ENCODE measurements at regions not wholly inside any gene's neighbourhood (a gene's known extent, or its start where the extent isn't known, plus 50 kb on each side); places are given as distances from the start of the nearest gene placed in this dataset.

DNA sequence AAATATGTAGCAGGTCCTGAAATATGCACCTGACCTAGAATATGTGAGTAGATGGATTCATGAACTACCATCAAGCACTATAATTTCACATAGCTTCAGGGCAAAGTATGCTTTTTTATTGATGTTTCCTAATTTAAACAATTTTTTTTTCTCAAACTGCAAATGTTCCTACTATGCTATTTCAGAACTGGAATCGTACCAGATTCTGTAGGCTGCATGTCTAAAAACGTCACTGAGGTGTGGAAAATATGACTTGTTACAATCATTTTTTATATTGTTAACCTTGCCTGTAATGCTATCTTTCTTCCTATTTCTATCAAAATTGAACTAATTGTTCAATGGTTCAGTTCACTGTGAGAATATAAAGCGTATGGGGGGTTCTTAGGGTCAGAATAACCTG lies 78.0 kb upstream of the RERGL start:
- H3K9me3 Mint-ChIP-seq (ENCODE audit: insufficient read depth) = peaks cover 7% of the 10 kb centered on the region
- no peak overlapping the region for H3K27ac Mint-ChIP-seq
- WGBS (ENCODE audit: insufficient coverage) = no CpG with 5 or more reads among the region's 3 CpGs
- no peak overlapping the region for H2AFZ ChIP-seq (ENCODE audit: insufficient read depth, low read depth, low read length, poor library complexity, severe bottlenecking)
- no peak overlapping the region for H3K4me3 ChIP-seq (ENCODE audit: control extremely low read depth in 1 of 5, extremely low read depth in 1 of 5, insufficient read depth in 1 of 5, low read depth in 2 of 5, low read length in 4 of 5)
- DNase-seq = no peak
- H3K27ac ChIP-seq (ENCODE audit: low read length in 2 of 2) = no peak overlapping the region
- ChIA-PET POLR2A (no interaction called here), CTCF (interaction anchor here (1.4 kb wide), 1 partner anchor 11 kb away, joined by 3 read pairs; no protein-coding TSS in a partner anchor)
- H3K9me3 ChIP-seq (ENCODE audit: control extremely low read depth in 1 of 3, control insufficient read depth in 2 of 3, insufficient read depth in 1 of 3, low read length in 2 of 3) = peaks cover 0 to 8% (median 5%) of the 10 kb centered on the region in 3 donors
- no peaks in the 10 kb centered on the region for H4K20me1 ChIP-seq (ENCODE audit: control insufficient read depth, insufficient read depth, low read length, poor library complexity, severe bottlenecking)
- H3K9ac ChIP-seq (ENCODE audit: low read length) = no peak overlapping the region
- intact Hi-C loops (cut with micrococcal nuclease) = no loop called here
- ATAC-seq (ENCODE audit: low read depth) = no peak
- no peaks in the 10 kb centered on the region for H3K36me3 ChIP-seq (replicated peaks in 1 of 2; ENCODE audit: control extremely low read depth in 1 of 2, control insufficient read depth in 1 of 2, extremely low read depth in 1 of 2, insufficient read depth in 2 of 2, low read length in 1 of 2)
- no peaks in the 10 kb centered on the region for H3K4me1 ChIP-seq (ENCODE audit: control insufficient read depth in 2 of 2, insufficient read depth in 2 of 2, low read length in 2 of 2)
- no peaks in the 10 kb centered on the region for H3K79me2 ChIP-seq (ENCODE audit: control insufficient read depth, insufficient read depth, low read length)
- no peaks in the 10 kb centered on the region for H3K27me3 Mint-ChIP-seq
- no peak overlapping the region for H3K4me3 Mint-ChIP-seq
- H3K27me3 ChIP-seq (replicated peaks in 1 of 4; ENCODE audit: control extremely low read depth in 1 of 4, control insufficient read depth in 3 of 4, insufficient read depth in 4 of 4, low read length in 3 of 4) = no peaks in the 10 kb centered on the region
- no peak overlapping the region for H3K4me2 ChIP-seq (replicated peaks; ENCODE audit: low read depth, low read length, poor library complexity, severe bottlenecking)
- peaks cover 5% of the 10 kb centered on the region for H3K4me1 Mint-ChIP-seq
- TF ChIP-seq EZH2 (IDR thresholded peaks at IDR 0.05; ENCODE audit: borderline replicate concordance, insufficient read depth, low read depth, low read length, poor library complexity, severe bottlenecking) = no peak
- TF ChIP-seq, protein P1, sequence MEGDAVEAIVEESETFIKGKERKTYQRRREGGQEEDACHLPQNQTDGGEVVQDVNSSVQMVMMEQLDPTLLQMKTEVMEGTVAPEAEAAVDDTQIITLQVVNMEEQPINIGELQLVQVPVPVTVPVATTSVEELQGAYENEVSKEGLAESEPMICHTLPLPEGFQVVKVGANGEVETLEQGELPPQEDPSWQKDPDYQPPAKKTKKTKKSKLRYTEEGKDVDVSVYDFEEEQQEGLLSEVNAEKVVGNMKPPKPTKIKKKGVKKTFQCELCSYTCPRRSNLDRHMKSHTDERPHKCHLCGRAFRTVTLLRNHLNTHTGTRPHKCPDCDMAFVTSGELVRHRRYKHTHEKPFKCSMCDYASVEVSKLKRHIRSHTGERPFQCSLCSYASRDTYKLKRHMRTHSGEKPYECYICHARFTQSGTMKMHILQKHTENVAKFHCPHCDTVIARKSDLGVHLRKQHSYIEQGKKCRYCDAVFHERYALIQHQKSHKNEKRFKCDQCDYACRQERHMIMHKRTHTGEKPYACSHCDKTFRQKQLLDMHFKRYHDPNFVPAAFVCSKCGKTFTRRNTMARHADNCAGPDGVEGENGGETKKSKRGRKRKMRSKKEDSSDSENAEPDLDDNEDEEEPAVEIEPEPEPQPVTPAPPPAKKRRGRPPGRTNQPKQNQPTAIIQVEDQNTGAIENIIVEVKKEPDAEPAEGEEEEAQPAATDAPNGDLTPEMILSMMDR (IDR thresholded peaks at IDR 0.05) = no peak

DNA sequence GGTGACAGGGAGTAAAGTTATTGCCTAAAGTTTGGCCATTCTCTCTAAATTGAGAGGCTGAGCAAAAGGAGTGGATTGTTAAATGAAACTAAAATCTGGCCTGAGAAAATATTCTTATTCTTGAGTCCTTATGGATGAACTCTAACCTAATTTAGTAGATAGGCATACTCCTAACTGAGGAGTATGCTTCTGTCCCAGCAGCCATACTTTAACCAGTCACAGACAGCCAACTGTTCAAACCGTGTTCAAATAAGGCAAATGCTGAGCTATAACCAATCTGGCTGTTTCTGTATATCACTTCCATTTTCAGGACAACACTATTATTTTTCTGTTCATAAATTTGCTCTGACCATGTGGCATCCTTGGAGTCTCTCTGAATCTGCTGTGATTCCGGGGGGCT lies 75.9 kb upstream of the RERGL start:
- Histone ChIP-seq H4K20me1 (ENCODE audit: control insufficient read depth, insufficient read depth, low read length, poor library complexity, severe bottlenecking) (no peaks in the 10 kb centered on the region), H3K9me3 (ENCODE audit: control extremely low read depth in 1 of 3, control insufficient read depth in 2 of 3, insufficient read depth in 1 of 3, low read length in 2 of 3) (no peaks in the 10 kb centered on the region), H3K27ac (ENCODE audit: low read length in 2 of 2) (no peak overlapping the region), H3K79me2 (ENCODE audit: control insufficient read depth, insufficient read depth, low read length) (no peaks in the 10 kb centered on the region), H3K4me3 (ENCODE audit: control extremely low read depth in 1 of 5, extremely low read depth in 1 of 5, insufficient read depth in 1 of 5, low read depth in 2 of 5, low read length in 4 of 5) (no peak overlapping the region), H3K4me2 (replicated peaks; ENCODE audit: low read depth, low read length, poor library complexity, severe bottlenecking) (no peak overlapping the region), H3K4me1 (ENCODE audit: control insufficient read depth in 2 of 2, insufficient read depth in 2 of 2, low read length in 2 of 2) (no peaks in the 10 kb centered on the region), H2AFZ (ENCODE audit: insufficient read depth, low read depth, low read length, poor library complexity, severe bottlenecking) (no peak overlapping the region), H3K36me3 (replicated peaks in 1 of 2; ENCODE audit: control extremely low read depth in 1 of 2, control insufficient read depth in 1 of 2, extremely low read depth in 1 of 2, insufficient read depth in 2 of 2, low read length in 1 of 2) (no peaks in the 10 kb centered on the region), H3K27me3 (replicated peaks in 1 of 4; ENCODE audit: control extremely low read depth in 1 of 4, control insufficient read depth in 3 of 4, insufficient read depth in 4 of 4, low read length in 3 of 4) (no peaks in the 10 kb centered on the region), H3K9ac (ENCODE audit: low read length) (no peak overlapping the region)
- ChIA-PET CTCF (no interaction called here), POLR2A (no interaction called here)
- WGBS (ENCODE audit: insufficient coverage) = no CpG with 5 or more reads among the region's 2 CpGs
- Mint-ChIP-seq H3K27ac (no peak overlapping the region), H3K27me3 (no peaks in the 10 kb centered on the region), H3K4me1 (peaks cover 5% of the 10 kb centered on the region), H3K4me3 (no peak overlapping the region), H3K9me3 (ENCODE audit: insufficient read depth) (no peaks in the 10 kb centered on the region)
- TF ChIP-seq, protein P1 (IDR thresholded peaks at IDR 0.05) = no peak
- no peak for TF ChIP-seq EZH2 (IDR thresholded peaks at IDR 0.05; ENCODE audit: borderline replicate concordance, insufficient read depth, low read depth, low read length, poor library complexity, severe bottlenecking)
- ATAC-seq (ENCODE audit: low read depth) (no peak), DNase-seq (no peak)
- intact Hi-C loops (cut with micrococcal nuclease) = no loop called here

Data from B cell (primary cell).